H1 (cell line): ENCODE measurements at regions not wholly inside any gene's neighbourhood (a gene's known extent, or its start where the extent isn't known, plus 50 kb on each side); places are given as distances from the start of the nearest gene placed in this dataset.

ENCODE experiments used
- CTCF ChIA-PET: fragments of 300-600 bp; sonication (Branson Sonifier 250); formaldehyde crosslinking; loops from one replicate; lab custom pipeline; 2021; ENCODE audit not compliant: partially characterized antibody; lab: Charles Lee
- POLR2A ChIA-PET: fragments of 300-600 bp; sonication (Branson Sonifier 250); formaldehyde crosslinking; loops from one replicate; lab custom pipeline; 2021; ENCODE audit warnings: inconsistent platforms; ENCODE audit not compliant: partially characterized antibody; lab: Charles Lee
- DNase-seq, 2 experiments: peaks; one replicate each; pipeline versions ENCODE4 v3.0.0 to v3.0.0-alpha.2; 2010 to 2022; ENCODE audit warnings: low spot score in 2 of 2, low read depth in 1 of 2, mixed read lengths in 1 of 2
- FAIRE-seq: peaks from 2 replicates; lab custom pipeline; 2011; peaks lifted over from hg19 to GRCh38; lab: Jason Lieb, UNC
- H2AFZ ChIP-seq: 2 replicates; pipeline ENCODE4 v1.8.1; 2012; ENCODE audit warnings: low read length, inconsistent platforms
- H2AK5ac ChIP-seq: 2 replicates; pipeline ENCODE4 v1.6.1; 2013; ENCODE audit warnings: low read depth, low read length
- H2BK120ac ChIP-seq: replicated peaks from 2 replicates; pipeline ENCODE3; 2013; ENCODE audit warnings: low read depth, low read length, inconsistent platforms
- H2BK12ac ChIP-seq: 2 replicates; pipeline ENCODE4 v1.6.1; 2013; ENCODE audit warnings: low read depth, low read length
- H2BK15ac ChIP-seq: 2 replicates; pipeline ENCODE4 v1.6.1; 2013; ENCODE audit warnings: low read length
- H2BK20ac ChIP-seq: 2 replicates; pipeline ENCODE4 v1.6.1; 2013; ENCODE audit warnings: low read length
- H2BK5ac ChIP-seq: 2 replicates; pipeline ENCODE4 v1.6.1; 2013; ENCODE audit warnings: low read depth, low read length
- H3K14ac ChIP-seq: 2 replicates; pipeline ENCODE4 v1.6.1; 2013; ENCODE audit warnings: inconsistent platforms; ENCODE audit not compliant: insufficient read length
- H3K18ac ChIP-seq: 2 replicates; pipeline ENCODE4 v1.6.1; 2013; ENCODE audit warnings: low read length; ENCODE audit errors: extremely low read depth
- H3K23ac ChIP-seq: 2 replicates; pipeline ENCODE4 v1.6.1; 2013; ENCODE audit warnings: inconsistent platforms; ENCODE audit not compliant: insufficient read length
- H3K23me2 ChIP-seq: 2 replicates; pipeline ENCODE4 v1.6.1; 2013; ENCODE audit warnings: low read depth, low read length
- H3K27ac ChIP-seq: 2 replicates; pipeline ENCODE4 v1.6.1; 2011; ENCODE audit warnings: low read depth, low read length, inconsistent platforms
- H3K27me3 ChIP-seq, 4 experiments: replicated peaks in 1 of 4; 1 replicate in 1 of 4; 2 replicates in 3 of 4; pipeline versions ENCODE4 v1.6.1 to v1.8.1; 2011 to 2013; ENCODE audit warnings: low read length in 3 of 4, mild to moderate bottlenecking in 3 of 4, inconsistent platforms in 2 of 4, mixed read lengths in 2 of 4, moderate library complexity in 1 of 4; ENCODE audit not compliant: control insufficient read depth in 3 of 4, insufficient read depth in 3 of 4; ENCODE audit errors: extremely low read depth in 1 of 4
- H3K36me3 ChIP-seq, 4 experiments: 2 replicates each; pipeline versions ENCODE4 v1.6.1 to v1.8.1; 2011 to 2013; ENCODE audit warnings: mild to moderate bottlenecking in 4 of 4, low read length in 3 of 4, moderate library complexity in 2 of 4, control low read depth in 1 of 4, inconsistent platforms in 1 of 4; ENCODE audit not compliant: insufficient read depth in 4 of 4, control insufficient read depth in 2 of 4
- H3K4ac ChIP-seq: replicated peaks from 2 replicates; pipeline ENCODE3; 2013; ENCODE audit warnings: low read length, low read depth, mixed read lengths, inconsistent platforms; ENCODE audit not compliant: insufficient read length
- H3K4me1 ChIP-seq, 4 experiments: replicated peaks in 1 of 4; 1 replicate in 1 of 4; 2 replicates in 3 of 4; pipeline versions ENCODE4 v1.6.1 to v1.8.1; 2011 to 2013; ENCODE audit warnings: low read length in 3 of 4, inconsistent platforms in 2 of 4, mixed read lengths in 1 of 4; ENCODE audit not compliant: insufficient read depth in 4 of 4, control insufficient read depth in 3 of 4
- H3K4me2 ChIP-seq, 2 experiments: 2 replicates each; pipeline versions ENCODE4 v1.6.1 to v1.8.1; 2011 to 2013; ENCODE audit warnings: low read depth in 2 of 2, low read length in 2 of 2, control low read depth in 1 of 2, inconsistent platforms in 1 of 2, mild to moderate bottlenecking in 1 of 2; ENCODE audit not compliant: insufficient read depth in 1 of 2
- H3K4me3 ChIP-seq, 4 experiments: fragments of 200-600, 300-600 bp in 1 of 4; sonication (generic), shearing (Covaris generic), sonication (Bioruptor Twin) in 1 of 4; 2 replicates each; pipeline versions ENCODE4 v1.5.1 to v1.8.1; 2011 to 2016; ENCODE audit warnings: low read length in 4 of 4, low read depth in 3 of 4, control low read depth in 2 of 4, inconsistent platforms in 2 of 4, mild to moderate bottlenecking in 2 of 4, mixed read lengths in 1 of 4, moderate library complexity in 1 of 4; ENCODE audit not compliant: insufficient read depth in 2 of 4; ENCODE audit errors: extremely low read depth in 1 of 4
- H3K56ac ChIP-seq: replicated peaks from 2 replicates; pipeline ENCODE3; 2013; ENCODE audit warnings: low read depth, mild to moderate bottlenecking, mixed read lengths, low read length, inconsistent platforms; ENCODE audit not compliant: insufficient read length
- H3K79me1 ChIP-seq: 2 replicates; pipeline ENCODE4 v1.6.1; 2013; ENCODE audit warnings: low read depth, low read length, control low read depth
- H3K79me2 ChIP-seq, 2 experiments: 2 replicates each; pipeline versions ENCODE4 v1.6.1 to v1.8.1; 2012 to 2013; ENCODE audit warnings: low read length in 2 of 2, mild to moderate bottlenecking in 2 of 2, inconsistent platforms in 1 of 2; ENCODE audit not compliant: insufficient read depth in 2 of 2, control insufficient read depth in 1 of 2
- H3K9ac ChIP-seq, 4 experiments: replicated peaks in 1 of 4; 1 replicate in 1 of 4; 2 replicates in 3 of 4; pipeline versions ENCODE4 v1.6.1 to v1.8.1; 2011 to 2013; ENCODE audit warnings: low read depth in 3 of 4, low read length in 3 of 4, control low read depth in 2 of 4, mild to moderate bottlenecking in 2 of 4, moderate library complexity in 2 of 4, inconsistent platforms in 1 of 4; ENCODE audit errors: extremely low read depth in 1 of 4
- H3K9me3 ChIP-seq, 2 experiments: 2 replicates each; pipeline versions ENCODE4 v1.6.1 to v1.8.1; 2012 to 2013; ENCODE audit warnings: mild to moderate bottlenecking in 2 of 2, moderate library complexity in 2 of 2, control low read depth in 1 of 2, inconsistent platforms in 1 of 2, low read depth in 1 of 2, low read length in 1 of 2, mixed read lengths in 1 of 2; ENCODE audit not compliant: insufficient read depth in 2 of 2
- H4K20me1 ChIP-seq, 2 experiments: replicated peaks in 1 of 2; 2 replicates each; pipeline versions ENCODE3 to v1.8.1; 2011 to 2013; ENCODE audit warnings: inconsistent platforms in 2 of 2, low read length in 2 of 2, mild to moderate bottlenecking in 1 of 2; ENCODE audit not compliant: insufficient read depth in 2 of 2, control insufficient read depth in 1 of 2
- H4K5ac ChIP-seq: 2 replicates; pipeline ENCODE4 v1.6.1; 2013; ENCODE audit warnings: low read length, low read depth, mixed read lengths, inconsistent platforms; ENCODE audit not compliant: insufficient read length
- H4K8ac ChIP-seq: 2 replicates; pipeline ENCODE4 v1.8.0; 2013; ENCODE audit warnings: mild to moderate bottlenecking, moderate library complexity, low read length, inconsistent platforms; ENCODE audit not compliant: insufficient read depth; ENCODE audit errors: extremely low read depth
- H4K91ac ChIP-seq: replicated peaks from 2 replicates; pipeline ENCODE3; 2013; ENCODE audit warnings: low read length, mixed read lengths, inconsistent platforms; ENCODE audit not compliant: insufficient read length
- EGR1 ChIP-seq: IDR thresholded peaks from 2 replicates; pipeline ENCODE4 v1.6.1; 2011; ENCODE audit warnings: low read depth, low read length, borderline replicate concordance
- HDAC6 ChIP-seq: IDR thresholded peaks from one replicate; pipeline ENCODE4 v1.7.1; 2012; ENCODE audit warnings: low read depth, mild to moderate bottlenecking, inconsistent platforms, low read length, moderate library complexity
- JUN ChIP-seq: IDR thresholded peaks from 2 replicates; pipeline ENCODE4 v1.6.1; 2011; ENCODE audit warnings: low read depth, mild to moderate bottlenecking, improper control_type of control experiment, low read length
- KDM5A ChIP-seq: fragments of 200-600 bp; IDR thresholded peaks from 2 replicates; pipeline ENCODE4 v1.7.1; 2012; ENCODE audit warnings: mild to moderate bottlenecking, low read length, inconsistent platforms, mixed read lengths
- SP1 ChIP-seq: IDR thresholded peaks from 2 replicates; pipeline ENCODE4 v1.6.1; 2011; ENCODE audit warnings: low read depth, low read length
- TEAD4 ChIP-seq: IDR thresholded peaks from 2 replicates; pipeline ENCODE4 v1.6.1; 2012; ENCODE audit warnings: low read depth, low read length, inconsistent platforms, mixed read lengths
- WGBS, 2 experiments: shearing (Covaris generic) in 1 of 2; methylation state at CpG; one replicate each; pipeline versions ENCODE4 v1.1.6 to v1.1.7; 2013 to 2015; ENCODE audit warnings: low lambda C conversion rate in 2 of 2, mixed read lengths in 2 of 2, inconsistent platforms in 1 of 2, low coverage in 1 of 2, missing lambda C conversion rate in 1 of 2; ENCODE audit not compliant: insufficient replicate concordance in 2 of 2, insufficient coverage in 1 of 2, insufficient read length in 1 of 2; ENCODE audit errors: extremely low coverage in 1 of 2, missing lambda C conversion rate in 1 of 2; 5-methylcytosine and 5-hydroxymethylcytosine counted together

GRCh38 chr1:30491831-30492230 is 231.6 kb downstream of the MATN1 start:
- peaks cover 21 to 27% of the 10 kb centered on the region in 2 experiments for H3K9me3 ChIP-seq
- 86% methylated on average over 4 of the region's 4 CpGs; no CpG with 5 or more reads in 1 of the 2 experiments for WGBS, 2 experiments
- no peak overlapping the region for H3K9ac ChIP-seq
- no peaks in the 10 kb centered on the region for H3K36me3 ChIP-seq
- H2BK20ac ChIP-seq, result no peak overlapping the region
- FAIRE-seq (no peak), DNase-seq (no peak)
- H2BK12ac ChIP-seq, result no peak overlapping the region
- H4K20me1 ChIP-seq, result peaks cover 0 to 5% of the 10 kb centered on the region in 2 experiments
- H3K27ac ChIP-seq, result no peak overlapping the region
- ChIA-PET POLR2A (no interaction called here), CTCF (no interaction called here)
- no peak overlapping the region for H4K91ac ChIP-seq
- H3K27me3 ChIP-seq, result no peaks in the 10 kb centered on the region
- H3K79me2 ChIP-seq, result no peaks in the 10 kb centered on the region; a peak in 1 of 4 replicates
- H2BK120ac ChIP-seq, result no peak overlapping the region
- no peaks in the 10 kb centered on the region for H3K4me1 ChIP-seq
- H4K5ac ChIP-seq, result no peak overlapping the region
- no peak for TF ChIP-seq SP1
- no peak for TF ChIP-seq TEAD4
- TF ChIP-seq EGR1, result no peak
- no peak for TF ChIP-seq HDAC6
- TF ChIP-seq KDM5A, result no peak
- no peak for TF ChIP-seq JUN
- H3K4me3 ChIP-seq, result no peak overlapping the region
- H2BK15ac ChIP-seq, result no peak overlapping the region
- H4K8ac ChIP-seq, result no peak overlapping the region
- no peak overlapping the region for H3K4me2 ChIP-seq
- no peak overlapping the region for H2AK5ac ChIP-seq
- no peak overlapping the region for H3K18ac ChIP-seq
- no peak overlapping the region for H3K23ac ChIP-seq
- H3K14ac ChIP-seq, result no peak overlapping the region
- H2BK5ac ChIP-seq, result no peak overlapping the region
- H3K79me1 ChIP-seq, result no peaks in the 10 kb centered on the region
- H3K23me2 ChIP-seq, result peaks cover 10% of the 10 kb centered on the region; the same call in 1 of the 2 replicates
- no peak overlapping the region for H3K4ac ChIP-seq
- H3K56ac ChIP-seq, result no peak overlapping the region
- no peak overlapping the region for H2AFZ ChIP-seq
